ENCODE measurements at regions not wholly inside any gene's neighbourhood (a gene's known extent, or its start where the extent isn't known, plus 50 kb on each side); places are given as distances from the start of the nearest gene placed in this dataset.

DNA sequence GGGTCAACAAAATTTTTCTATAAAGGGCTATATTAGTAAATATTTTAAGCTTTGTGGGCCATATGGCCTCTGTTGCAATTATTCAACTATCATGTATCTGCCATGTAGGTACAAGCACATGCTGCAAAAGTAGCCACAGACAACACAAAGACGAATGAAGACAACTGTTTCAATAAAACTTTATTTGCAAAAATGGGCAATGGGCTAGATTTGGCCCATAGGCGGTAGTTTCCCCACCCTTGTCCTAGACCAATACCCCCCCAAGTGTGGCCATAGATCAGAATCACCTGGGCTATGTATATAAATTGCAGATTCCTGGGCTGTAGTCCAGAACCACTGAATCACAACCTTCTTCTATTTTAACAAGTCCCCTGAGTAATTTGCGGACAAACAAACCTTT lies 331.0 kb upstream of the PSMD7 start (continued):
- TF ChIP-seq ZNF562 (CRISPR knock-in tag; IDR thresholded peaks at IDR 0.05; ENCODE audit: borderline replicate concordance) = no peak
- TF ChIP-seq MZF1 (CRISPR knock-in tag; IDR thresholded peaks at IDR 0.05; ENCODE audit: borderline replicate concordance) = no peak
- TF ChIP-seq, protein P1, sequence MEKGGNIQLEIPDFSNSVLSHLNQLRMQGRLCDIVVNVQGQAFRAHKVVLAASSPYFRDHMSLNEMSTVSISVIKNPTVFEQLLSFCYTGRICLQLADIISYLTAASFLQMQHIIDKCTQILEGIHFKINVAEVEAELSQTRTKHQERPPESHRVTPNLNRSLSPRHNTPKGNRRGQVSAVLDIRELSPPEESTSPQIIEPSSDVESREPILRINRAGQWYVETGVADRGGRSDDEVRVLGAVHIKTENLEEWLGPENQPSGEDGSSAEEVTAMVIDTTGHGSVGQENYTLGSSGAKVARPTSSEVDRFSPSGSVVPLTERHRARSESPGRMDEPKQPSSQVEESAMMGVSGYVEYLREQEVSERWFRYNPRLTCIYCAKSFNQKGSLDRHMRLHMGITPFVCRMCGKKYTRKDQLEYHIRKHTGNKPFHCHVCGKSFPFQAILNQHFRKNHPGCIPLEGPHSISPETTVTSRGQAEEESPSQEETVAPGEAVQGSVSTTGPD (CRISPR knock-in tag; IDR thresholded peaks at IDR 0.05) = no peak
- TF ChIP-seq, protein P2, sequence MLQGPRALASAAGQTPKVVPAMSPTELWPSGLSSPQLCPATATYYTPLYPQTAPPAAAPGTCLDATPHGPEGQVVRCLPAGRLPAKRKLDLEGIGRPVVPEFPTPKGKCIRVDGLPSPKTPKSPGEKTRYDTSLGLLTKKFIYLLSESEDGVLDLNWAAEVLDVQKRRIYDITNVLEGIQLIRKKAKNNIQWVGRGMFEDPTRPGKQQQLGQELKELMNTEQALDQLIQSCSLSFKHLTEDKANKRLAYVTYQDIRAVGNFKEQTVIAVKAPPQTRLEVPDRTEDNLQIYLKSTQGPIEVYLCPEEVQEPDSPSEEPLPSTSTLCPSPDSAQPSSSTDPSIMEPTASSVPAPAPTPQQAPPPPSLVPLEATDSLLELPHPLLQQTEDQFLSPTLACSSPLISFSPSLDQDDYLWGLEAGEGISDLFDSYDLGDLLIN (CRISPR knock-in tag; IDR thresholded peaks at IDR 0.05; ENCODE audit: borderline replicate concordance) = no peak
- TF ChIP-seq NFATC3 (CRISPR knock-in tag; IDR thresholded peaks at IDR 0.05) = no peak

DNA sequence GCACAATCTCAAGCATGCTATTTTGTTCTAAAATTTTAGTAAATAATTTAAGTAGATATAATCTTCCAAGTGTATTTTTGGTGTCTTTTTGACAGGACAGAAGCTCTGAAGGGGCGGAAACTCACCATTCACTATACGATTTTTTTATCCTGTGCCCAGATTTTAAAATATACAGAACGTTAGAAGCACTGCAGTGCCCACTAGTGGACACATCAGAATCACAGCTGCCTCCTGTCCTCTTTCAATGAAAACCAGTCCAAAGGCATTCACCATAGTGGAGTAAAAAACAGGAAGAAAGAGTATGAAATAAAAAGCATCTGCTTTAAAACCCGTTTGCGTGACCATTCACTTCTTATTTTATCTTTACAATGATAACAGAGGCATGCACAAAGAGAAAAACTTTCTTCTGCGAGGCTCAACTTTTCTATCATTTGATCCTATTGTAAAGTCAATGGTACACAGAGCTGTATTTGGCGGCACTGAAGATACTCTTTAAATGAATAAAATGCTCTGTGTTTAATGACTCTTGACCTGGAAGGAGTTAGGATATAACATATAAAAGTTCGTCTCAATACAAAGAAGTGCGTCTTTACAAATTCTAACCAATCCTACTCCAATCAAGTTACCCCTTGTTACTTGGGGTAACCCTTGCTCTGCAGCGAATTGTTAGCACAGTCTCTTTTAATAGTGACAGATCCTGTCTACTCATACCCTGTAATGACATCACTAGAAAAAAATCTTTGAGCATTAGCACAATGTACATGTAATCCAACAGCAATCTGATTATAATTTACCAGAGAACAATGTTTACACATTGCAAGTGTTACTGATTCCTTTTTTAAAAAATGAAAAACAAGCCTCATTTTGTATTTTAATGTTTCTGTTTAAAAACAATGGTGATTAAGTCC lies 339.8 kb upstream of the PSMD7 start:
- Histone ChIP-seq H3K4me3 (replicated peaks in 1 of 3; ENCODE audit: insufficient read depth in 1 of 3, low read depth in 2 of 3, low read length in 3 of 3) (no peak overlapping the region), H3K27me3 (ENCODE audit: control insufficient read depth in 1 of 2, insufficient read depth in 2 of 2, low read length in 2 of 2) (peaks cover 0 to 8% of the 10 kb centered on the region in 2 experiments; a peak in 1 of 5 replicates), H3K27ac (ENCODE audit: extremely low read length, insufficient read depth, low read length) (no peak overlapping the region), H3K9ac (ENCODE audit: insufficient read depth, low read depth, low read length) (no peak overlapping the region), H3K9me3 (ENCODE audit: low read length) (no peaks in the 10 kb centered on the region), H4K20me1 (ENCODE audit: insufficient read depth, low read length) (no peaks in the 10 kb centered on the region), H3K79me2 (ENCODE audit: insufficient read depth, low read length) (no peaks in the 10 kb centered on the region), H3K36me3 (replicated peaks in 1 of 2; ENCODE audit: control insufficient read depth in 1 of 2, insufficient read depth in 2 of 2, low read length in 2 of 2) (no peaks in the 10 kb centered on the region), H3K4me2 (ENCODE audit: low read depth, low read length) (no peak overlapping the region), H3K4me1 (ENCODE audit: insufficient read depth, low read length) (no peaks in the 10 kb centered on the region), H2AFZ (ENCODE audit: low read length) (no peak overlapping the region)
- in situ Hi-C loops (cut with HindIII; ENCODE audit: extremely low pct_ligation_motif_present, low pct_unique_long_range_greater_than_20kb) (loop anchor here (10.0 kb wide), 1 partner anchor 392 kb away; no protein-coding TSS in a partner anchor), intact Hi-C loops (cut with micrococcal nuclease; ENCODE audit: unreplicated experiment) (loop anchor here (1.0 to 2.0 kb wide), 4 partner anchors 78 to 392 kb away; no protein-coding TSS in a partner anchor)
- FAIRE-seq (peak; percentile 83), ATAC-seq (peak; percentile 72), DNase-seq (ENCODE audit: low spot score) (peak; percentile 50)
- no TSS peak for BruUV-seq (replicated peaks)
- POLR2A ChIA-PET = no interaction called here
- WGBS (ENCODE audit: low lambda C conversion rate) = 20% methylated on average over 10 of the region's 10 CpGs
- CTCF ChIA-PET (ENCODE audit: low intra/inter-chr PET ratio, low total read pairs) = interaction anchor here (1.3 kb wide), 2 partner anchors 243 to 391 kb away, joined by 6 to 11 read pairs; no protein-coding TSS in a partner anchor
- no peak for TF ChIP-seq MED13 (CRISPR knock-in tag; IDR thresholded peaks at IDR 0.05)
- no peak for TF ChIP-seq XRCC5 (optimal IDR thresholded peaks at IDR 0.05; ENCODE audit: low read length)
- no peak for TF ChIP-seq ONECUT2 (CRISPR knock-in tag; IDR thresholded peaks at IDR 0.05)
- no peak for TF ChIP-seq POLR2G (IDR thresholded peaks at IDR 0.05; ENCODE audit: low read depth, low read length)
- TF ChIP-seq STAG1 (CRISPR knock-in tag; IDR thresholded peaks at IDR 0.05) = peak; percentile 73
- TF ChIP-seq CEBPB (IDR thresholded peaks at IDR 0.05; ENCODE audit: borderline replicate concordance, low read depth, low read length) = no peak
- TF ChIP-seq RAD21 (CRISPR knock-in tag; IDR thresholded peaks at IDR 0.05) = peak; percentile 31; the same call in 1 of the 2 replicates
- TF ChIP-seq SNAI1 (CRISPR knock-in tag; IDR thresholded peaks at IDR 0.05; ENCODE audit: borderline replicate concordance) = no peak
- TF ChIP-seq ATF7 (IDR thresholded peaks at IDR 0.05) = 0 out of 2 replicates have a peak, but pooled peaks have one; percentile 14
- no peak for TF ChIP-seq ATF7 (CRISPR knock-in tag; IDR thresholded peaks at IDR 0.05)
- no peak for TF ChIP-seq ZFP37 (CRISPR knock-in tag; IDR thresholded peaks at IDR 0.05; ENCODE audit: borderline replicate concordance)

Data from HepG2 (cell line).